ENCODE measurements at regions not wholly inside any gene's neighbourhood (a gene's known extent, or its start where the extent isn't known, plus 50 kb on each side); places are given as distances from the start of the nearest gene placed in this dataset.
A peak's percentile ranks its signal among the peaks of the same experiment; 100 is the strongest.

- no peak for DNase-seq (ENCODE audit: low read depth, low spot score)
Observed at GRCh38 chr17:77441130-77441920, 300.6 kb downstream of the SEC14L1 start.

GRCh38 chr17:77441940-77442339 lies 301.2 kb downstream of the SEC14L1 start:
- DNase-seq (ENCODE audit: low read depth, low spot score) = no peak

DNA sequence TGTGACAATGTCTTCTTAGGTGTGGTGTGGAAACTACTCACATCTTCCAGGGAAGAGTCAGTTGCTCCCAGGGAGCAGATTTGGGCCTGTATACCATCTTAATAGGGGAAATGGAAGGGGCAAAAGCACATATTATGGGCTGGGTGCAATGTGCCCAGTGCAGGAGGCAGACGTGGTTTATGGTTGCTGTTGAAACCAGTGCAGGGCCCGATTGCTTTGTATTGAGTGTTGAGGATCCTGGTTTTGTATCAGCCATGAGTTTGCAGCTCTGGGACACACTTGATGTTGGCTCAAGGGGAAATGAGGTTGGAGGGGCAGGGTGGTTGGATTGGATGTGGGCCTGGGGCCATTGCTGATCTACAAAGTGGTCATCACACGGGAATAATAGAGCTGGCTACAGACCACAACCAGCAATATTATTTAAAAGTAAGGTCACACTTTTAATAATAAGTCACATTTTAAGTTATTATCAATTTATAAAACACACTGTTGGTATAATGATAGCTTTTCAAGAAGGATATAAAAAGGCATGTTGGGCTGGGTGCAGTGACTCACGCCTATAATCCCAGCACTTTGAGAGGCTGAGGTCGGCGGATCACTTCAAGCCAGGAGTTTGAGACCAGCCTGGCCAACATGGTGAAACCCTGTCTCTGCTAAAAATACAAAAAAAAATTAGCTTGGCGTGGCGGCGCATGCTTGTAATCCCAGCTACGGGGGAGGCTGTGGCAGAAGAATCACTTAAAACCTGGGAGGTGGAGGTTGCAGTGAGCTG lies 302.4 kb downstream of the SEC14L1 start:
- no peak for DNase-seq (ENCODE audit: low read depth, low spot score)

- no peak for DNase-seq (ENCODE audit: low read depth, low spot score)
Observed at GRCh38 chr17:77443748-77444260, 303.0 kb downstream of the SEC14L1 start.

- DNase-seq (ENCODE audit: low read depth, low spot score) = no peak
Observed at GRCh38 chr17:77444628-77444983, 303.8 kb downstream of the SEC14L1 start.

DNA sequence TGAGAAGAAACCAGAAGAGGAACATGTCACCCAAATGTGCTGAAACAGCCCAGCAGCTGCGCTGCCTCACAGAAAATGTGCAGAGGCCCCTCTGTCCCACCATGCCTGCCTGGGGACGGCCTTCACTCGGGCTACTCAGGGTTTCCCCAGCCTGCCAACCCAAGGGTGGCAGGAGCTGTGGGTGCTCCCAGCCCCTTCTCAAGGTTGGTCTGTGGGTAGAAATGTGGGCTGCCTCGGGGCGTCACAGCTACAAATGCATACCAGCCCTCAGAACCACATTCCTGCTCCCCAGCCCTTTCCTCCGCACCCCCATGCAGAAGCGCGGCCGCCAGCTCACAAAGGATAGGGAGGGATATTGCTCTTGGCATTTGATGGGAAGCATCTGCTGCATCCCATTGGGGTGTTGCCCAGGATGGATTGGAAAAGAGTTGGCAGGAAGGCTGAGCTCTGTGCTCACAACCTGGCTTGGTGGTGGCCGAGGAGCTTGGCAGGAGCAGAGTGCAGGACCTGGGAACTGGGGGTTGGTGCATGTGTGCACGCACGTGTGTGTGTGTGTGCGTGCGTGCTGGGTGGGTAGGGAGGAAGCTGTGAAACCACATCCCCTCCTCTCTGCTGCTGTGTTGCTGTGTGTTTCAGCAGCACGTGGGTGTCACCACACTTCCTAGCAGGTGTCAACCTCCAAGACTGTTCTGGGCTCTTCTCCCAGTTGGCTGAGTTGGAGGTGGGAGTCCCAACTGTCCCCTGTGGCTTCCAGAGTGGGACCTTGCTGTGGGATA lies 304.4 kb downstream of the SEC14L1 start:
- no peak for DNase-seq (ENCODE audit: low read depth, low spot score)

DNA sequence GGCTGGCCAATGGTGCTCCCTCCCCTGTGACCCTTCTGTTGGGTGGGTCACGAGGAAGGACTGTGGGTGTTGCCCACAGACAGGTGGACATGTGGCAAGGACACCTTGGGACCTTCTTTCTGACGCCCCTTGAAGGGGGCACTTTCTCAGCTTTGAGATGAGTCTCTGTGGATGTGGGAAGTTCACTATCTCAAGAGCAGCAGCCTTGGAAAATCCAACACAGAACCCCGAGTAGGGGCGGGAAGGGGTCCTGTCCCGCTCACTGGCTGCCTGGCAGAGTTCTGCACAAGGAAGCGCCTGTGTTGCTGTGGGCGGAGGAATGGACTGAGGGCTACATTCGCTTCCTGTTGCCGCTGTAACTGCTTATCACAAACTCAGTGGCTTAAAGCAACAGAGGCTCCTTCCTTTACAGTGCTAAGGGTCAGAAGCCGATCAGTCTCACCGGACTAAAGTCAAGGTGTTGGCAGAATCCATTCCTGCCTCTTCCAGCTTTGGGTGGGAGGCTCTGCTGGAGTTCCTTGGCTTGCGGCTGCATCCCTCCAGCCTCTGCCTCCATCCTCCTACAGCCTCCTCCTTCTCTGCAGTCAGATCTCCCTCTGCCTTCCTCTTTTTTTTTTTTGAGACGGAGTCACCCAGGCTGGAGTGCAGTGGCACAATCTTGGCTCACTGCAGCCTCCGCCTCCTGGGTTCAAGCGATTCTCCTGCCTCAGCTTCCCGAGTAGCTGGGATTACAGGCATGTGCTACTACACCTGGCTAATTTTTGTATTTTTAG lies 305.2 kb downstream of the SEC14L1 start:
- no peak for DNase-seq (ENCODE audit: low read depth, low spot score)

GRCh38 chr17:77446940-77447634 lies 306.3 kb downstream of the SEC14L1 start:
- no peak for DNase-seq (ENCODE audit: low read depth, low spot score)

DNA sequence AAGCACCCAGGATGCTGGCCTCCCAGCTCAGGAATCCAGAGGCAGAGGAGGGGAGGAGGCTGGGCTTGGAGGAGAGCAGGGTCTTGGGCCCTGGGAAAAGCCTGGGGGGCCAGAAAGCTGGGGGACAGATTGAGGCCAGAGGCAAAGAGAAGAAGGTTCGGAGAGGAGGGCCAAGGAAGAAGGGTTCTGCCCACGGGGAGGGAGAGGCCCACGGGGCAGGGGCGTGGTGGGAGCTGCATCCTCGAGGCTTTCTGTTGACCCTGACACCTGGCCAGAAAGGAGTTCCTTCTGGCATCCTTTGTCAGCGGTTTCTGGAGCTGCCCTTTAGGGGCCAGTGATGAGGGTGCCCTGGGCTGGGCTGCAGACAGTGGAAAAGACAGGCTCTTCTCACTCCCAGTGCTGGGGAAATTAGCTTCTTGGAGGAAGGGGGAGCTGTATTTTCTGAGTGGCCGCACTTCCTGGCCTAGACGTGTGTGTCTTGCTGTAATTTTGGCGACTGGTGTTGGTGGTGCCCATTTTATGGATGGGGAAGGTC lies 308.7 kb downstream of the SEC14L1 start:
- DNase-seq (ENCODE audit: low read depth, low spot score) = no peak

DNA sequence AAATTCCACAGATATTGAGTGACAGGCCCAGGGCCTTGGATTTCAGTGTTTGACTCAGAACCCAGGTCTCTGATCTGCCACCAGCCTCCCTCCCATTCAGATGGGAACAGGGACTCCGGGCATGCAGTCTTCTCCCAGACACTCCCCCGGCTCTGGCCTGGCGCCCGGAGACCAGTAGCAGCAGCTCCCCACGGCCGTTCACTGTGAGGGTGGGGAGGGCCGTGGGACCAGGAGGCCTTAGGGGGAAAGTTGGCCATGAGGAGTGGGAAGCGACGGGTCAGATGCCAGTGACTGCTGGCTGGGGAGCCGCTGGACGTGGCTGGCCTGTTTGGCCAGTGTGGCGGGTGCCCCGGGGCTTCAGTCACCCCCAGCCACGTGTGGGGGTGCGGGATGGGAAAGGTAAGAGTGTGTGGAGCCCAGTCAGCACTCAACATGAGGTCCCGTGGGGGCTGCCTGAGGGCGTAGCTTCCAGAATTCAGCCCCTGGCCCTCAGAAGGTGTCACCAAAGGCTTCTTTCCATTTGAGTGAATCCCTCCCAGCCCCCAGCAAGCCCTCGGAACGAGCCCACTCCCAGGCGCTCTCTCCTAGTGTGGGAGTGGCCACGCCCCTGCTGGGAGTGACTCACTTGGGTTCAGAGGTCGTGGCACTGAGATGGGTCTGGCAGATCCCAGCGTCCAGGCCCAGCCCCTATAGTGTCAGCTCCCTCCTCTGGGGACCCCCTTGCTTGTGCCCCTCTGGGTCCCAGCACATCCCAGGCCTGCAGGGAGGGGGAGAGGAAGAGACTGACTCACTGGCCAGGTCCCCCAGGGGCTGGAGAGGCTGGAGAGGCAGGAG lies 309.4 kb downstream of the SEC14L1 start:
- peak; percentile 79 for DNase-seq (ENCODE audit: low read depth, low spot score)

- no peak for DNase-seq (ENCODE audit: low read depth, low spot score)
Observed at GRCh38 chr17:77450742-77451244, 310.0 kb downstream of the SEC14L1 start.

- no peak for DNase-seq (ENCODE audit: low read depth, low spot score)
Observed at GRCh38 chr17:77451245-77451893, 310.6 kb downstream of the SEC14L1 start.

DNA sequence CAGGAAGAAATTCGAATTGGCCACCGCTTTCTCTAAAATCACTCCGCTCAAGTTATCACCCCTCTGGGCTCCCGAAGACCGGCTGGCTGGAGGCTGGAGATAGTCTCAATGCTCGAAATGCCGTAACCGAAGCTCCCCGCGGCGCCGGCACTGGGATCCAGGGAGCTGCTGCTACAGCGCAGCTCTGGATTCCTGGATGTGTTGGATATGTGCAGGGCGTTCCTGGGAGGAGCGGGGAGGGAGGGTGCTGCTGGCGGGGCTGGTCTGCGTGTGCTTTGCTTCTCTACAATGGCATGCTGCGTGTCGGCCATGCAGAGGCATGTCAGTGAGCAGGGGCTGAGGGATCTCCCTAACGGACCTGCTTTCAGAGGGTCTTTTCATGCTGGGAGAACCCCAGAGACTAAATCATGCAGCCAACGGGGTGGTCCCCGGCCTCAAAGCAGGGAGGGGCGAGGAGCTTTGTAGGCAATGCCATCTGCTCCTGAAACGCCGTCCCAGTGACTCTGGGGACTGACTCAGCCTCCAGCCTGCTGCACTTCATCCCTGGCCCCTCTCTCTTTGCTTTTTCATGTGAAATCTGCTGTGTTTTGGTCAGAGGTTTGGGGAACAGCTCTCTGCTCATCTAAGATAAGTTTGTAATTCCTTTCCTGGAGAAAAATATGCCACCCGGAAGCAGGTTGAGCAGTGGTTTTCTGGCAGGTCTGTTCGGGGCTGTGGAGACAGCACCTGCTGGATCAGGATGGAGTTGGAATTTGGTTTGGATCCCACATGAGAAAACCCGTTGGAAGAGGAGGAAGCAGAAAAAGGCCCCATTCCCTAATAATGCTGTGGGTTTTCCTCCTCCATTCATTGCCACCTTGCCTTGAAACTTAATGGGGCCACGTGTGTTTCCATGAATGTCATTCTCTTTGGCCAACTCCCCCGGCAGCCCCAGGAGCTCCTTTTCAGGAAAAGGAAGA lies 311.4 kb downstream of the SEC14L1 start:
- no peak for DNase-seq (ENCODE audit: low read depth, low spot score)

- DNase-seq (ENCODE audit: low read depth, low spot score) = no peak
Observed at GRCh38 chr17:77453613-77454241, 313.0 kb downstream of the SEC14L1 start.

- no peak for DNase-seq (ENCODE audit: low read depth, low spot score)
Observed at GRCh38 chr17:77454242-77455095, 313.7 kb downstream of the SEC14L1 start.
